ENCODE measurements at regions not wholly inside any gene's neighbourhood (a gene's known extent, or its start where the extent isn't known, plus 50 kb on each side); places are given as distances from the start of the nearest gene placed in this dataset.
"Not testable (repeated sequence)": the region's sequence is repeated elsewhere in the genome, so short reads cannot be mapped to it uniquely, and the experiment has no call there.

GRCh38 chr1:87410776-87411480 lies 82.2 kb downstream of the LMO4 start:
- Histone ChIP-seq H3K9ac (no peak overlapping the region), H3K27me3 (no peaks in the 10 kb centered on the region), H3K36me3 (no peaks in the 10 kb centered on the region), H3K4me1 (peaks cover 3 to 29% (median 20%) of the 10 kb centered on the region in 10 experiments; a peak in 17 of 20 replicates), H3K4me2 (peak overlapping the region; percentile 10 to 73 (median 50); a peak in 18 of 22 replicates), H3K27ac (peak overlapping the region in 3 of 11 experiments; percentile 6 to 26 (median 20); a peak in 3 of 22 replicates), H3K4me3 (no peak overlapping the region), H3K9me3 (replicated peaks in 1 of 11) (no peaks in the 10 kb centered on the region), H4K20me1 (no peaks in the 10 kb centered on the region)
- TF ChIP-seq Cebpa-rat (IDR thresholded peaks at IDR 0.05) = no peak

GRCh38 chr1:87413846-87414245 lies 85.2 kb downstream of the LMO4 start:
- not testable (repeated sequence) for H3K27me3 ChIP-seq; H3K27ac ChIP-seq; H3K4me2 ChIP-seq; H3K9me3 ChIP-seq (replicated peaks in 1 of 11); H3K9ac ChIP-seq; H4K20me1 ChIP-seq; H3K4me3 ChIP-seq; H3K36me3 ChIP-seq
- H3K4me1 ChIP-seq = peaks cover 3 to 24% (median 15%) of the 10 kb centered on the region in 10 experiments; a peak in 17 of 20 replicates

- Histone ChIP-seq H3K4me2 (no peak overlapping the region), H3K9me3 (replicated peaks in 1 of 11) (0 out of 22 replicates have a peak, but pooled peaks cover 0 to 3% (median 0%) of the 10 kb centered on the region in 11 experiments), H3K27me3 (no peaks in the 10 kb centered on the region), H3K4me1 (no peaks in the 10 kb centered on the region), H3K27ac (no peak overlapping the region), H3K9ac (no peak overlapping the region), H4K20me1 (no peaks in the 10 kb centered on the region), H3K4me3 (no peak overlapping the region), H3K36me3 (no peaks in the 10 kb centered on the region)
- no peak for TF ChIP-seq Cebpa-rat (IDR thresholded peaks at IDR 0.05)
Measured at GRCh38 chr1:87418048-87418447, 89.4 kb downstream of the LMO4 start.

GRCh38 chr1:87421809-87422208 lies 93.1 kb downstream of the LMO4 start:
- Histone ChIP-seq H3K4me3 (no peak overlapping the region), H3K9ac (no peak overlapping the region), H3K27ac (no peak overlapping the region), H3K27me3 (no peaks in the 10 kb centered on the region), H3K9me3 (replicated peaks in 1 of 11) (0 out of 22 replicates have a peak, but pooled peaks cover 0 to 3% (median 0%) of the 10 kb centered on the region in 11 experiments), H3K36me3 (no peaks in the 10 kb centered on the region), H4K20me1 (no peaks in the 10 kb centered on the region), H3K4me1 (peaks cover 0 to 5% (median 0%) of the 10 kb centered on the region in 10 experiments; a peak in 5 of 20 replicates), H3K4me2 (no peak overlapping the region)
- no peak for TF ChIP-seq Cebpa-rat (IDR thresholded peaks at IDR 0.05)

- Histone ChIP-seq H3K4me3 (no peak overlapping the region), H3K4me1 (peaks cover 0 to 5% (median 0%) of the 10 kb centered on the region in 10 experiments; a peak in 5 of 20 replicates), H3K9ac (no peak overlapping the region), H3K9me3 (replicated peaks in 1 of 11) (no peaks in the 10 kb centered on the region), H3K36me3 (no peaks in the 10 kb centered on the region), H3K27ac (no peak overlapping the region), H4K20me1 (no peaks in the 10 kb centered on the region), H3K27me3 (no peaks in the 10 kb centered on the region), H3K4me2 (no peak overlapping the region)
- no peak for TF ChIP-seq Cebpa-rat (IDR thresholded peaks at IDR 0.05)
Measured at GRCh38 chr1:87424541-87424940, 95.9 kb downstream of the LMO4 start.

GRCh38 chr1:87426463-87427249 lies 98.0 kb downstream of the LMO4 start:
- Histone ChIP-seq H3K4me2 (no peak overlapping the region), H3K4me1 (peaks cover 0 to 5% (median 0%) of the 10 kb centered on the region in 10 experiments; a peak in 5 of 20 replicates), H3K36me3 (no peaks in the 10 kb centered on the region), H4K20me1 (no peaks in the 10 kb centered on the region), H3K9ac (no peak overlapping the region), H3K9me3 (replicated peaks in 1 of 11) (peaks cover 0 to 10% (median 5%) of the 10 kb centered on the region in 11 experiments; a peak in 9 of 22 replicates), H3K4me3 (no peak overlapping the region), H3K27ac (no peak overlapping the region), H3K27me3 (no peaks in the 10 kb centered on the region)
- TF ChIP-seq Cebpa-rat (IDR thresholded peaks at IDR 0.05) = no peak

GRCh38 chr1:87428367-87428766 lies 99.7 kb downstream of the LMO4 start:
- Histone ChIP-seq H3K36me3 (no peaks in the 10 kb centered on the region), H3K9ac (no peak overlapping the region), H3K4me3 (no peak overlapping the region), H4K20me1 (no peaks in the 10 kb centered on the region), H3K4me1 (peaks cover 0 to 5% (median 0%) of the 10 kb centered on the region in 10 experiments; a peak in 5 of 20 replicates), H3K9me3 (replicated peaks in 1 of 11) (peaks cover 0 to 10% (median 5%) of the 10 kb centered on the region in 11 experiments; a peak in 9 of 22 replicates), H3K27ac (no peak overlapping the region), H3K27me3 (no peaks in the 10 kb centered on the region), H3K4me2 (no peak overlapping the region)
- no peak for TF ChIP-seq Cebpa-rat (IDR thresholded peaks at IDR 0.05)

GRCh38 chr1:87428883-87429282 lies 100.2 kb downstream of the LMO4 start:
- Histone ChIP-seq H3K27ac (no peak overlapping the region), H3K27me3 (no peaks in the 10 kb centered on the region), H3K4me2 (no peak overlapping the region), H3K9me3 (replicated peaks in 1 of 11) (peaks cover 0 to 10% (median 5%) of the 10 kb centered on the region in 11 experiments; a peak in 9 of 22 replicates), H4K20me1 (no peaks in the 10 kb centered on the region), H3K4me1 (peaks cover 0 to 3% (median 0%) of the 10 kb centered on the region in 10 experiments; a peak in 5 of 20 replicates), H3K4me3 (no peak overlapping the region), H3K9ac (no peak overlapping the region), H3K36me3 (no peaks in the 10 kb centered on the region)
- TF ChIP-seq Cebpa-rat (IDR thresholded peaks at IDR 0.05) = no peak

GRCh38 chr1:87432685-87433084 lies 104.0 kb downstream of the LMO4 start:
- Histone ChIP-seq H3K4me1 (peaks cover 0 to 8% (median 0%) of the 10 kb centered on the region in 10 experiments; a peak in 2 of 20 replicates), H4K20me1 (no peaks in the 10 kb centered on the region), H3K9me3 (replicated peaks in 1 of 11) (peaks cover 0 to 10% (median 5%) of the 10 kb centered on the region in 11 experiments; a peak in 9 of 22 replicates), H3K27ac (no peak overlapping the region), H3K9ac (no peak overlapping the region), H3K4me3 (no peak overlapping the region), H3K4me2 (no peak overlapping the region), H3K27me3 (no peaks in the 10 kb centered on the region), H3K36me3 (no peaks in the 10 kb centered on the region)
- no peak for TF ChIP-seq Cebpa-rat (IDR thresholded peaks at IDR 0.05)

GRCh38 chr1:87433101-87433500 lies 104.4 kb downstream of the LMO4 start:
- H4K20me1 ChIP-seq, H3K27me3 ChIP-seq, H3K4me1 ChIP-seq, H3K36me3 ChIP-seq, H3K4me3 ChIP-seq, H3K27ac ChIP-seq, H3K4me2 ChIP-seq, H3K9ac ChIP-seq: not testable (repeated sequence)
- H3K9me3 ChIP-seq (replicated peaks in 1 of 11) = peaks cover 0 to 10% (median 5%) of the 10 kb centered on the region in 11 experiments; a peak in 9 of 22 replicates

Data from BLaER1 treated with 17β-estradiol and CSF1 and Interleukin-3, amounts not matched to agents 10 nM and 100 nM (cell line).